ENCODE measurements at regions not wholly inside any gene's neighbourhood (a gene's known extent, or its start where the extent isn't known, plus 50 kb on each side); places are given as distances from the start of the nearest gene placed in this dataset.

- no peak for TF ChIP-seq CTCF (IDR thresholded peaks at IDR 0.05)
- no peak for TF ChIP-seq POLR2A (IDR thresholded peaks at IDR 0.05)
These were observed 814.7 kb upstream of the SLIT2 start for GRCh38 chr4:19437008-19437407.

All from sigmoid colon (tissue), 3 donors.